Endothelial cell (in vitro differentiated cells): ENCODE measurements at regions not wholly inside any gene's neighbourhood (a gene's known extent, or its start where the extent isn't known, plus 50 kb on each side); places are given as distances from the start of the nearest gene placed in this dataset.

ENCODE experiments used
- DNase-seq: peaks from one replicate; pipeline ENCODE4 v3.0.0; 2021; ENCODE audit warnings: low spot score
- H3K27ac Mint-ChIP-seq: one replicate; pipeline ENCODE4 v1.8.0; 2021; ENCODE audit warnings: mixed read lengths, inconsistent platforms; ENCODE audit not compliant: unreplicated experiment
- H3K27me3 Mint-ChIP-seq: one replicate; pipeline ENCODE4 v1.8.0; 2021; ENCODE audit warnings: mild to moderate bottlenecking, moderate library complexity, mixed read lengths, inconsistent platforms; ENCODE audit not compliant: unreplicated experiment
- H3K36me3 Mint-ChIP-seq: one replicate; pipeline ENCODE4 v1.8.0; 2021; ENCODE audit warnings: mild to moderate bottlenecking, low read depth, mixed read lengths, inconsistent platforms; ENCODE audit not compliant: unreplicated experiment
- H3K4me1 Mint-ChIP-seq: one replicate; pipeline ENCODE4 v1.8.0; 2021; ENCODE audit warnings: mild to moderate bottlenecking, mixed read lengths, inconsistent platforms; ENCODE audit not compliant: unreplicated experiment
- H3K4me3 Mint-ChIP-seq: one replicate; pipeline ENCODE4 v1.8.0; 2021; ENCODE audit warnings: mild to moderate bottlenecking, mixed read lengths, inconsistent platforms; ENCODE audit not compliant: unreplicated experiment
- H3K9me3 Mint-ChIP-seq: one replicate; pipeline ENCODE4 v1.8.0; 2021; ENCODE audit warnings: mixed read lengths, inconsistent platforms; ENCODE audit not compliant: unreplicated experiment
- CTCF ChIP-seq: fragments of 200-600 bp; sonication (generic); IDR thresholded peaks from one replicate; pipeline ENCODE4 v1.5.0; 2021; ENCODE audit warnings: antibody characterized with exemption; ENCODE audit not compliant: unreplicated experiment

- TF ChIP-seq CTCF, result no peak
- Mint-ChIP-seq H3K9me3 (no peaks in the 10 kb centered on the region), H3K4me3 (no peak overlapping the region), H3K36me3 (no peaks in the 10 kb centered on the region), H3K27ac (no peak overlapping the region), H3K4me1 (no peaks in the 10 kb centered on the region), H3K27me3 (peaks cover 2% of the 10 kb centered on the region)
- DNase-seq, result no peak
Observed at GRCh38 chr2:52445686-52446085, 1321.9 kb upstream of the CHAC2 start.

GRCh38 chr2:52431352-52431760, 1336.2 kb upstream of the CHAC2 start:
- Mint-ChIP-seq H3K4me3 (no peak overlapping the region), H3K36me3 (no peaks in the 10 kb centered on the region), H3K27me3 (peaks cover under 1% of the 10 kb centered on the region), H3K4me1 (no peaks in the 10 kb centered on the region), H3K9me3 (no peaks in the 10 kb centered on the region), H3K27ac (no peak overlapping the region)
- DNase-seq, result no peak
- no peak for TF ChIP-seq CTCF

GRCh38 chr2:52429740-52430139, 1337.9 kb upstream of the CHAC2 start:
- Mint-ChIP-seq H3K36me3 (no peaks in the 10 kb centered on the region), H3K9me3 (no peaks in the 10 kb centered on the region), H3K4me1 (peaks cover 6% of the 10 kb centered on the region), H3K27ac (no peak overlapping the region), H3K4me3 (no peak overlapping the region), H3K27me3 (no peaks in the 10 kb centered on the region)
- TF ChIP-seq CTCF, result no peak
- no peak for DNase-seq

GRCh38 chr2:52429171-52429570, 1338.4 kb upstream of the CHAC2 start:
- Mint-ChIP-seq H3K36me3 (no peaks in the 10 kb centered on the region), H3K9me3 (no peaks in the 10 kb centered on the region), H3K4me3 (no peak overlapping the region), H3K27ac (no peak overlapping the region), H3K27me3 (no peaks in the 10 kb centered on the region), H3K4me1 (peaks cover 6% of the 10 kb centered on the region)
- DNase-seq, result no peak
- no peak for TF ChIP-seq CTCF

- H3K4me3 Mint-ChIP-seq, result no peak overlapping the region
- H3K9me3 Mint-ChIP-seq, result no peaks in the 10 kb centered on the region
- H3K4me1 Mint-ChIP-seq, result peaks cover 6% of the 10 kb centered on the region
- TF ChIP-seq CTCF, result no peak
- DNase-seq, result no peak
- H3K36me3 Mint-ChIP-seq, result no peaks in the 10 kb centered on the region
- H3K27ac Mint-ChIP-seq, result no peak overlapping the region
- no peaks in the 10 kb centered on the region for H3K27me3 Mint-ChIP-seq
Observed at GRCh38 chr2:52428224-52428623, 1339.4 kb upstream of the CHAC2 start.
